Hepatocyte (in vitro differentiated cells): ENCODE measurements at regions not wholly inside any gene's neighbourhood (a gene's known extent, or its start where the extent isn't known, plus 50 kb on each side); places are given as distances from the start of the nearest gene placed in this dataset.

Experiments
- CTCF ChIP-seq: fragments of 200-600 bp; sonication (generic); IDR thresholded peaks from 2 replicates; pipeline ENCODE4 v1.5.1; 2016; ENCODE audit warnings: antibody characterized with exemption, mild to moderate bottlenecking; ENCODE audit not compliant: poor library complexity
- EZH2 ChIP-seq: fragments of 200-600 bp; sonication (generic); IDR thresholded peaks from 2 replicates; pipeline ENCODE4 v1.6.1; 2016; ENCODE audit warnings: antibody characterized with exemption, mild to moderate bottlenecking, borderline replicate concordance

GRCh38 chr1:74953622-74954021 is 180.6 kb upstream of the LHX8 start:
- no peak for TF ChIP-seq CTCF
- TF ChIP-seq EZH2, result no peak
